ENCODE measurements at regions not wholly inside any gene's neighbourhood (a gene's known extent, or its start where the extent isn't known, plus 50 kb on each side); places are given as distances from the start of the nearest gene placed in this dataset.
A peak's percentile ranks its signal among the peaks of the same experiment; 100 is the strongest.
"Not testable (repeated sequence)": the region's sequence is repeated elsewhere in the genome, so short reads cannot be mapped to it uniquely, and the experiment has no call there.

- peak; percentile 54 for DNase-seq
These were observed 183.8 kb upstream of the KCNMB2 start for GRCh38 chr3:178352326-178353005.

GRCh38 chr3:178353006-178353694 is 183.1 kb upstream of the KCNMB2 start:
- DNase-seq: no peak

- DNase-seq: no peak
These were observed 176.5 kb upstream of the KCNMB2 start for GRCh38 chr3:178359728-178360127.

- not testable (repeated sequence) for DNase-seq
These were observed 173.2 kb upstream of the KCNMB2 start for GRCh38 chr3:178363048-178363447.

- no peak for DNase-seq
These were observed 168.2 kb upstream of the KCNMB2 start for GRCh38 chr3:178367817-178368617.

- DNase-seq: peak; percentile 9
These were observed 167.2 kb upstream of the KCNMB2 start for GRCh38 chr3:178369006-178369405.

GRCh38 chr3:178369811-178370210 is 166.4 kb upstream of the KCNMB2 start:
- DNase-seq: no peak

- DNase-seq: no peak
These were observed 165.8 kb upstream of the KCNMB2 start for GRCh38 chr3:178370387-178370786.

- no peak for DNase-seq
These were observed 154.7 kb upstream of the KCNMB2 start for GRCh38 chr3:178381555-178381954.

- DNase-seq: no peak
These were observed 154.2 kb upstream of the KCNMB2 start for GRCh38 chr3:178381971-178382448.

- DNase-seq: no peak
These were observed 153.7 kb upstream of the KCNMB2 start for GRCh38 chr3:178382449-178383061.

GRCh38 chr3:178384321-178385230 is 151.7 kb upstream of the KCNMB2 start:
- DNase-seq: peak; percentile 47

GRCh38 chr3:178385280-178385952 is 150.8 kb upstream of the KCNMB2 start:
- DNase-seq: peak; percentile 79

GRCh38 chr3:178386401-178386800 is 149.8 kb upstream of the KCNMB2 start:
- no peak for DNase-seq

GRCh38 chr3:178386880-178387279 is 149.4 kb upstream of the KCNMB2 start:
- DNase-seq: peak; percentile 27

GRCh38 chr3:178388473-178388872 is 147.8 kb upstream of the KCNMB2 start:
- DNase-seq: no peak

- no peak for DNase-seq
These were observed 147.0 kb upstream of the KCNMB2 start for GRCh38 chr3:178389258-178389657.

- peak; percentile 10 for DNase-seq
These were observed 143.7 kb upstream of the KCNMB2 start for GRCh38 chr3:178392511-178392926.

GRCh38 chr3:178393146-178393545 is 143.1 kb upstream of the KCNMB2 start:
- no peak for DNase-seq

GRCh38 chr3:178393824-178394223 is 142.4 kb upstream of the KCNMB2 start:
- no peak for DNase-seq

GRCh38 chr3:178396318-178396717 is 139.9 kb upstream of the KCNMB2 start:
- no peak for DNase-seq

Data from NCI-H82 (cell line).